HUES48 (cell line): ENCODE measurements at regions not wholly inside any gene's neighbourhood (a gene's known extent, or its start where the extent isn't known, plus 50 kb on each side); places are given as distances from the start of the nearest gene placed in this dataset.
"Not testable (repeated sequence)": the region's sequence is repeated elsewhere in the genome, so short reads cannot be mapped to it uniquely, and the experiment has no call there.

Experiments used
- H3K27ac ChIP-seq: one replicate; pipeline ENCODE4 v1.7.0; 2013; ENCODE audit warnings: low read depth, low read length, inconsistent platforms
- H3K27me3 ChIP-seq: 2 replicates; pipeline ENCODE4 v1.6.1; 2013; ENCODE audit warnings: mild to moderate bottlenecking, low read length; ENCODE audit not compliant: control insufficient read depth, insufficient read depth
- H3K36me3 ChIP-seq: 2 replicates; pipeline ENCODE4 v1.6.1; 2013; ENCODE audit warnings: low read length; ENCODE audit not compliant: control insufficient read depth, insufficient read depth
- H3K4me1 ChIP-seq: 2 replicates; pipeline ENCODE4 v1.6.1; 2013; ENCODE audit warnings: mild to moderate bottlenecking, low read length; ENCODE audit not compliant: control insufficient read depth, insufficient read depth
- H3K4me3 ChIP-seq: 2 replicates; pipeline ENCODE4 v1.5.1; 2013; ENCODE audit warnings: mild to moderate bottlenecking, low read depth, low read length
- H3K9ac ChIP-seq: 2 replicates; pipeline ENCODE4 v1.6.1; 2013; ENCODE audit warnings: mild to moderate bottlenecking, low read depth, low read length, moderate library complexity
- H3K9me3 ChIP-seq: 2 replicates; pipeline ENCODE4 v1.6.1; 2013; ENCODE audit warnings: low read length; ENCODE audit not compliant: control insufficient read depth, insufficient read depth

- H3K27ac ChIP-seq: no peak overlapping the region
- no peaks in the 10 kb centered on the region for H3K36me3 ChIP-seq
- H3K4me1 ChIP-seq: no peaks in the 10 kb centered on the region
- H3K9me3 ChIP-seq: no peaks in the 10 kb centered on the region; the same call in 1 of the 2 replicates
- no peak overlapping the region for H3K4me3 ChIP-seq
- no peaks in the 10 kb centered on the region for H3K27me3 ChIP-seq
- no peak overlapping the region for H3K9ac ChIP-seq
These were observed 232.1 kb downstream of the FZD1 start for GRCh38 chr7:91496251-91496820.

- H3K27me3 ChIP-seq, H3K4me3 ChIP-seq, H3K36me3 ChIP-seq, H3K27ac ChIP-seq, H3K9ac ChIP-seq, H3K4me1 ChIP-seq, H3K9me3 ChIP-seq: not testable (repeated sequence)
These were observed 233.0 kb downstream of the FZD1 start for GRCh38 chr7:91497277-91497676.

GRCh38 chr7:91503934-91504555 lies 239.8 kb downstream of the FZD1 start:
- Histone ChIP-seq H3K27me3 (no peaks in the 10 kb centered on the region), H3K4me1 (no peaks in the 10 kb centered on the region), H3K36me3 (no peaks in the 10 kb centered on the region), H3K9me3 (no peaks in the 10 kb centered on the region; the same call in 1 of the 2 replicates), H3K9ac (no peak overlapping the region), H3K4me3 (no peak overlapping the region), H3K27ac (no peak overlapping the region)

GRCh38 chr7:91504919-91505318 lies 240.7 kb downstream of the FZD1 start:
- H3K9me3 ChIP-seq: no peaks in the 10 kb centered on the region; the same call in 1 of the 2 replicates

GRCh38 chr7:91506966-91507365 lies 242.7 kb downstream of the FZD1 start:
- H3K4me3 ChIP-seq, H3K9me3 ChIP-seq, H3K36me3 ChIP-seq, H3K27me3 ChIP-seq, H3K9ac ChIP-seq, H3K4me1 ChIP-seq, H3K27ac ChIP-seq: not testable (repeated sequence)

More at GRCh38 chr7:91504919-91505318, 240.7 kb downstream of the FZD1 start:
- Histone ChIP-seq H3K4me3 (no peak overlapping the region), H3K27ac (no peak overlapping the region), H3K9ac (no peak overlapping the region), H3K27me3 (no peaks in the 10 kb centered on the region), H3K4me1 (no peaks in the 10 kb centered on the region), H3K36me3 (no peaks in the 10 kb centered on the region)

GRCh38 chr7:91511861-91512260 lies 247.6 kb downstream of the FZD1 start:
- H3K9me3 ChIP-seq, H3K9ac ChIP-seq, H3K27ac ChIP-seq, H3K4me1 ChIP-seq, H3K4me3 ChIP-seq, H3K36me3 ChIP-seq, H3K27me3 ChIP-seq: not testable (repeated sequence)

GRCh38 chr7:91512958-91513357 lies 248.7 kb downstream of the FZD1 start:
- Histone ChIP-seq H3K27me3 (no peaks in the 10 kb centered on the region), H3K36me3 (no peaks in the 10 kb centered on the region), H3K9ac (no peak overlapping the region), H3K4me1 (no peaks in the 10 kb centered on the region), H3K4me3 (no peak overlapping the region), H3K27ac (no peak overlapping the region), H3K9me3 (no peaks in the 10 kb centered on the region)

GRCh38 chr7:91514591-91514990 lies 250.4 kb downstream of the FZD1 start:
- H3K9me3 ChIP-seq: no peaks in the 10 kb centered on the region
- H3K9ac ChIP-seq: no peak overlapping the region
- H3K4me3 ChIP-seq: no peak overlapping the region
- H3K4me1 ChIP-seq: no peaks in the 10 kb centered on the region
- no peak overlapping the region for H3K27ac ChIP-seq
- H3K36me3 ChIP-seq: no peaks in the 10 kb centered on the region
- H3K27me3 ChIP-seq: no peaks in the 10 kb centered on the region

- no peak overlapping the region for H3K4me3 ChIP-seq
- no peaks in the 10 kb centered on the region for H3K4me1 ChIP-seq
- H3K36me3 ChIP-seq: no peaks in the 10 kb centered on the region
- H3K9me3 ChIP-seq: no peaks in the 10 kb centered on the region
- H3K27ac ChIP-seq: no peak overlapping the region
- H3K27me3 ChIP-seq: no peaks in the 10 kb centered on the region
- H3K9ac ChIP-seq: no peak overlapping the region
These were observed 251.7 kb downstream of the FZD1 start for GRCh38 chr7:91515961-91516360.

- H3K27ac ChIP-seq: no peak overlapping the region
- no peaks in the 10 kb centered on the region for H3K9me3 ChIP-seq
- no peak overlapping the region for H3K9ac ChIP-seq
- H3K4me3 ChIP-seq: no peak overlapping the region
- no peaks in the 10 kb centered on the region for H3K27me3 ChIP-seq
- no peaks in the 10 kb centered on the region for H3K4me1 ChIP-seq
- no peaks in the 10 kb centered on the region for H3K36me3 ChIP-seq
These were observed 253.1 kb downstream of the FZD1 start for GRCh38 chr7:91517201-91517785.

- Histone ChIP-seq H3K4me1 (no peaks in the 10 kb centered on the region), H3K36me3 (no peaks in the 10 kb centered on the region), H3K4me3 (no peak overlapping the region), H3K27me3 (no peaks in the 10 kb centered on the region), H3K27ac (no peak overlapping the region), H3K9me3 (no peaks in the 10 kb centered on the region), H3K9ac (no peak overlapping the region)
These were observed 253.8 kb downstream of the FZD1 start for GRCh38 chr7:91518058-91518457.
